ENCODE measurements at regions not wholly inside any gene's neighbourhood (a gene's known extent, or its start where the extent isn't known, plus 50 kb on each side); places are given as distances from the start of the nearest gene placed in this dataset.

GRCh38 chr19:30131722-30132291 is 189.8 kb downstream of the URI1 start:
- ChIA-PET CTCF (no interaction called here), RAD21 (ENCODE audit: low non-redundant PET in 1 of 2, low total read pairs in 2 of 2, uncharacterized antibody in 2 of 2, unreplicated experiment in 2 of 2) (no interaction called here), POLR2A (no interaction called here)
- TF ChIP-seq ATF3 (IDR thresholded peaks at IDR 0.05), result no peak
- TF ChIP-seq POLR2A (IDR thresholded peaks at IDR 0.05; ENCODE audit: borderline replicate concordance, extremely low read depth, insufficient read depth, insufficient read length), result no peak
- Histone ChIP-seq H3K4me2 (ENCODE audit: low read length) (no peak overlapping the region), H3K36me3 (ENCODE audit: control insufficient read depth in 1 of 2, insufficient read depth in 2 of 2, low read length in 2 of 2) (no peaks in the 10 kb centered on the region), H3K79me2 (ENCODE audit: insufficient read depth, low read length) (no peaks in the 10 kb centered on the region), H3K27me3 (ENCODE audit: insufficient read depth, low read length) (no peaks in the 10 kb centered on the region), H3K9me2 (ENCODE audit: insufficient read depth) (no peaks in the 10 kb centered on the region), H4K20me1 (ENCODE audit: insufficient read depth) (no peaks in the 10 kb centered on the region), H3K9ac (ENCODE audit: low read length) (no peak overlapping the region), H3K27ac (ENCODE audit: low read depth, low read length) (no peak overlapping the region), H2AFZ (ENCODE audit: low read depth, low read length, poor library complexity, severe bottlenecking) (no peak overlapping the region), H3K4me1 (ENCODE audit: control insufficient read depth in 1 of 2, insufficient read depth in 2 of 2, low read length in 2 of 2) (no peaks in the 10 kb centered on the region), H3K4me3 (replicated peaks in 1 of 2; ENCODE audit: low read depth in 1 of 2, low read length in 2 of 2) (no peak overlapping the region), H3K9me3 (ENCODE audit: control insufficient read depth in 1 of 2, insufficient read depth in 1 of 2, low read depth in 1 of 2, low read length in 2 of 2) (no peaks in the 10 kb centered on the region)
- intact Hi-C loops (cut with micrococcal nuclease), result no loop called here
- no peak for DNase-seq (ENCODE audit: low read depth, low spot score)
- ATAC-seq, result no peak
- BruUV-seq (replicated peaks), result no TSS peak

- H3K4me1 ChIP-seq (ENCODE audit: control insufficient read depth in 1 of 2, insufficient read depth in 2 of 2, low read length in 2 of 2), result no peaks in the 10 kb centered on the region
- intact Hi-C loops (cut with micrococcal nuclease), result no loop called here
- no peak overlapping the region for H3K4me3 ChIP-seq (replicated peaks in 1 of 2; ENCODE audit: low read depth in 1 of 2, low read length in 2 of 2)
- no peaks in the 10 kb centered on the region for H3K9me2 ChIP-seq (ENCODE audit: insufficient read depth)
- H3K36me3 ChIP-seq (ENCODE audit: control insufficient read depth in 1 of 2, insufficient read depth in 2 of 2, low read length in 2 of 2), result no peaks in the 10 kb centered on the region
- DNase-seq (ENCODE audit: low read depth, low spot score) (no peak), ATAC-seq (no peak)
- TF ChIP-seq CBX3 (IDR thresholded peaks at IDR 0.05; ENCODE audit: low read depth), result no peak
- no peak for TF ChIP-seq SRF (IDR thresholded peaks at IDR 0.05; ENCODE audit: low read depth)
- no peak for TF ChIP-seq CEBPB (IDR thresholded peaks at IDR 0.05; ENCODE audit: low read depth)
- TF ChIP-seq ELF1 (IDR thresholded peaks at IDR 0.05; ENCODE audit: borderline replicate concordance, low read depth), result no peak
- TF ChIP-seq SIN3A (IDR thresholded peaks at IDR 0.05; ENCODE audit: low read depth), result no peak
- TF ChIP-seq JUND (IDR thresholded peaks at IDR 0.05), result no peak
- TF ChIP-seq EZH2phosphoT487 (IDR thresholded peaks at IDR 0.05; ENCODE audit: borderline replicate concordance), result no peak
- no peak for TF ChIP-seq POLR2AphosphoS5 (IDR thresholded peaks at IDR 0.05; ENCODE audit: low read depth, low read length)
- TF ChIP-seq ATF3 (IDR thresholded peaks at IDR 0.05), result no peak
- no peak for TF ChIP-seq MAX (IDR thresholded peaks at IDR 0.05)
- no peak for TF ChIP-seq TCF7L2 (IDR thresholded peaks at IDR 0.05; ENCODE audit: borderline replicate concordance, extremely low read depth, insufficient read depth, insufficient read length)
- TF ChIP-seq YY1 (IDR thresholded peaks at IDR 0.05; ENCODE audit: extremely low read depth, insufficient replicate concordance, low read depth, low read length), result no peak
- H3K9me3 ChIP-seq (ENCODE audit: control insufficient read depth in 1 of 2, insufficient read depth in 1 of 2, low read depth in 1 of 2, low read length in 2 of 2), result no peaks in the 10 kb centered on the region
- no peak overlapping the region for H3K4me2 ChIP-seq (ENCODE audit: low read length)
- no peak overlapping the region for H3K9ac ChIP-seq (ENCODE audit: low read length)
- ChIA-PET POLR2A (no interaction called here), CTCF (no interaction called here), RAD21 (ENCODE audit: low non-redundant PET in 1 of 2, low total read pairs in 2 of 2, uncharacterized antibody in 2 of 2, unreplicated experiment in 2 of 2) (no interaction called here)
- BruUV-seq (replicated peaks), result no TSS peak
- H3K79me2 ChIP-seq (ENCODE audit: insufficient read depth, low read length), result no peaks in the 10 kb centered on the region
- H3K27me3 ChIP-seq (ENCODE audit: insufficient read depth, low read length), result no peaks in the 10 kb centered on the region
- no peak overlapping the region for H3K27ac ChIP-seq (ENCODE audit: low read depth, low read length)
- H4K20me1 ChIP-seq (ENCODE audit: insufficient read depth), result no peaks in the 10 kb centered on the region
- no peak overlapping the region for H2AFZ ChIP-seq (ENCODE audit: low read depth, low read length, poor library complexity, severe bottlenecking)
Measured at GRCh38 chr19:30132343-30133075, 190.5 kb downstream of the URI1 start.
